HG03432 (cell line): ENCODE measurements at regions not wholly inside any gene's neighbourhood (a gene's known extent, or its start where the extent isn't known, plus 50 kb on each side); places are given as distances from the start of the nearest gene placed in this dataset.
A peak's percentile ranks its signal among the peaks of the same experiment; 100 is the strongest.
"Not testable (repeated sequence)": the region's sequence is repeated elsewhere in the genome, so short reads cannot be mapped to it uniquely, and the experiment has no call there.

Experiments used
- ATAC-seq: cut with Tn5 transposase; IDR thresholded peaks from one replicate; pipeline ENCODE4 v1.9.1; 2021; ENCODE audit warnings: mild to moderate bottlenecking, moderate library complexity; ENCODE audit not compliant: unreplicated experiment

GRCh38 chr2:38454081-38454480, 77.0 kb upstream of the ATL2 start:
- ATAC-seq: no peak

DNA sequence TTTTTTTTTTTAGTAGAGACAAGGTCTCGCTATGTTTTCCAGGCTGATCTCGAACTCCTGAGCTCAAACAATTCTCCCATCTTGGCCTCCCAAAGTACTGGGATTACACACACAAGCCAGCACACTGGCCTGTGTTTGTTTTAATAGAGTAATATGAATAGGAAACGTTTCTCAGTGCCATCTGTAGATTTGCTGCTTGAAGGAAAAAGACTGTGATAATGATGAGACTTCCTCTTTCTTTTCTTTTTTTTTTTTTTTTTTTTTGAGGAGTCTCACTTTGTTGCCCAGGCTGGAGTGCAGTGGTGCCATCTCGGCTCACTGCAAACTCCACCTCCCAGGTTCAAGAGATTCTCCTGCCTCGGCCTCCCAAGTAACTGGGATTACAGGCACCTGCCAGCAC, 74.7 kb upstream of the ATL2 start:
- ATAC-seq: not testable (repeated sequence)

- no peak for ATAC-seq
Measured at GRCh38 chr2:38450509-38450908, 73.4 kb upstream of the ATL2 start.

- no peak for ATAC-seq
Measured at GRCh38 chr2:38448692-38449410, 71.8 kb upstream of the ATL2 start.

GRCh38 chr2:38446906-38447561, 70.0 kb upstream of the ATL2 start:
- no peak for ATAC-seq

GRCh38 chr2:38446418-38446817, 69.3 kb upstream of the ATL2 start:
- no peak for ATAC-seq

- ATAC-seq: no peak
Measured at GRCh38 chr2:38444247-38444646, 67.2 kb upstream of the ATL2 start.

DNA sequence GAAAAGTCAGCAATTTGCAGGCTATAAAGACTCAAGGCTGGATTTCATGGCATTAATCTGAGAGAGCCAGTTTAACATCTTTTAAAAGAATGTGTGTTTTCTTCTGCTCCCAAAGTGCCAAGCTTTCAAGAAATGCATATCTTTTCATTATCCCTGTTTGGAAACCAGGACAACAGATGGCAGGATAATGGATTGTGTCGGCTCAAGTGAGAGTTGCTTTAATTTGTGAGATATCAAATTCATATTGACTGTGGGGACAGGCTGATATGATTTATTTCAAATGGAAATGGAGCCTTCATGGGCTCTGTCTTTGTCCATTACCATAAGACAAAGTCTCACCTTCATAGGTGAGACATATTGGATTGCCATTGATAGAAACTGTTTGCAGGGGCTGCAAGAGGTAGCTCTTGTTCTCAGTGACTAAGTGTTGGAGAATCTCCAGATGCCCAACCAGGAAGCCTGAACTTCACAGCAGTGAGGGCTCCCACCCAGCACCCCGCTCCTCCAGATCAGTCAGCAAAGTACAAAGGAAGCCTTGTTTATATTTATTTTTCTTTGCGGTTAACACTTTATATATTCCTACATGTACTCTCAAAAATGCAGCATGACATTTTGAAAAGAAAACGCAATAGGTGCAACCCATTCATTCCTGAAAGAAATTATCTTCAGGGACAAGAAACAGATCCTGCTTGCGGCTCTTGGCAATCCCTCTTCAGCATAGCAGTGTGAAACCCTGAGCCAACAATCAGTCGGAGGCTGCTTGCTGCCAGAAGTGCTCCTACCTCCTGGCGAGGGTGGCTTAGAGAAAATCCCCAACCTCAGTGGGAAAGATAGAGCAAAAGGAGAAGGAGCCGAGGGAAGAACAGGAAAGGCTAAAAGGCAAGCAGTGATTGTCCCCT, 65.8 kb upstream of the ATL2 start:
- no peak for ATAC-seq

- ATAC-seq: no peak
Measured at GRCh38 chr2:38441346-38441745, 64.3 kb upstream of the ATL2 start.

GRCh38 chr2:38440655-38441054, 63.6 kb upstream of the ATL2 start:
- no peak for ATAC-seq

DNA sequence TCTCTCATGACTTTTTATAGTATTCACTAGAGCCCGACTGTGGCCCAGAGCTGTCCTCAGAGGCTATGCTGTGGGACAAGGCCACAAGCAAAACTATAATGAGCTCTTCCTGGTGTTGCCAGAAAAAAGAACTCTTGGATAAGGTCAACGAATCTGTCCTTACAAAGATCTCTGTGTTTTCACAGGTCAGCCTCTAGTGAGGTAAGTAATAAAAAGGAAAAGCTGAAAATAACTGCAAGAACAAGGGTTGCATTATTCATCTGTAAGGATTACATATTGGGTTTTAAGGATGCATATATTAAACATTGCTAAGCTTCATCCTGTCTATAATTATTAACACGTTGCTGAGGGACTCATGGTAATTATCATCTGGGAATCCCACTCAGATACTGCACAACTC, 62.8 kb upstream of the ATL2 start:
- ATAC-seq: no peak

- ATAC-seq: peak; percentile 79
Measured at GRCh38 chr2:38438883-38439612, 62.0 kb upstream of the ATL2 start.

GRCh38 chr2:38438133-38438882, 61.2 kb upstream of the ATL2 start:
- peak; percentile 11 for ATAC-seq

- ATAC-seq: no peak
Measured at GRCh38 chr2:38436227-38436664, 59.2 kb upstream of the ATL2 start.

GRCh38 chr2:38435775-38436174, 58.7 kb upstream of the ATL2 start:
- no peak for ATAC-seq

DNA sequence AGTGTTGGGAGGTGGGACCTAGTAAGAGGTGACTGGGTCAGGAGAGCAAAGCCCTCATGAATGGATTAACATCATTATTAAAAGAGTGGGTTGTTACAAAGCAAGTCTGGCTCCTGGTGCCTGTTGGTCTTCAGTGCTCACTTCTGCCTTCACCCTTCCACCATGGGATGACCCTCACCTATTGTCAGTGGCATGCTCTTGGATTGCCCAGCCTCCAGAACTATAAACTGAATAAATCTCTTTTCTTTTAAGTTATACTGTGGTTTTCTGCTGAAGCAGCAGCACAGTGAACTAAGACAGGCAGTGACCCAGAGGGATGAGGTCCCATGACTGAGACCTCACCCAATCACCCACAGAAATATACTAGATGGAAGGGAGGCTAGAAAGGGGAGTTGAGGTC, 57.5 kb upstream of the ATL2 start:
- ATAC-seq: no peak

DNA sequence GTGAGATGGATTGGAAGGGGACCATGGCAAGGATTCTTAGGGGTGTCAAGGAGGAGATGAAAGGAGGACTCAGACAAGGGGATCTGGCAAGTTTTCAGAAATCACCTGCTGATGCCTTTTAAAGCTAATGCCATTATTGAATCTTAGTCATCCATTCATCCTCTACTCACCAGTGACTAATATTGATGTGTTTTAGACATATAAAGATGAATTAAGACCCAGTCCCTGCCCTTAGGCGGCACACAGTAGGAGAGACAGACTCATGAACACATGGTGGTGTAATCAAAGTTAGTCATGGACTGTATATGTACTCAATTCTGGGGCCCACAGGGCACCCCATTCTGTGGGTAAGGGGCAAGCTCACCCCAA, 56.5 kb upstream of the ATL2 start:
- ATAC-seq: no peak

GRCh38 chr2:38432820-38433606, 55.9 kb upstream of the ATL2 start:
- no peak for ATAC-seq

DNA sequence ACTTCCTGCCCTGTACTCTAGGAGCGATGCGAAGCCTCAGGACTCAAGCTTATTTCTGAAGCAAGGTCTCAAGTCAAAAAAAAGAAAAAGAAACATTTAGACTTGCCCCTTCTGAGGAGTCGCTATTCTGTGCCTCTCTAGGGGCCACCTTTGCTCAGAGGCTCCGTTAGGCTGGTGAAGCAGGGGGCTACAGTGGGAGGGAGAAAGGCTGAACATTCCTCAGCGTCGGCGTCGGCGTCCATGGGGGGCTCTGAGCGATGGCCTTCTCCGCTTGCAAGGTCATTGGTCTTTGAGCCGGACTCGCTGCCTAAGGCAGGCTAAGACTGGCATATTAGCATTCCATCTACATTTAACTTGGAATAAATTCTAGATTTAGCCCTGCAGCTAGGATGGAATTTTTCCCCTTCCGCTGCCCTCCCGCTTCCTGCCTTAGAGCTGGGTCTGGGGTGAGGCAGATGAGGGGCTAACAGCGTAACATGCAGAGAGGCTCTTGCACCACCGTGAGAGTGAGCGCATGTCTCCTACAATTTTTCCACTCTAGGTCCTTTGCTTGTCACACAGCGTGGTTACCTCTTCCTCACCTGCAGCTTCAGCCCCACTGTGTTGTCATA, 53.6 kb upstream of the ATL2 start:
- no peak for ATAC-seq
